WTC11 (cell line): ENCODE measurements at regions not wholly inside any gene's neighbourhood (a gene's known extent, or its start where the extent isn't known, plus 50 kb on each side); places are given as distances from the start of the nearest gene placed in this dataset.

ENCODE experiments used
- ATAC-seq: fragments of 200-7000 bp; cut with Tn5 transposase; 2 replicates; pipeline ENCODE4 v1.10.0; 2021; ENCODE audit warnings: mild to moderate bottlenecking, moderate library complexity
- CTCF ChIA-PET: fragments of 300-600 bp; sonication (Branson Sonifier 250); formaldehyde crosslinking; loops from one replicate; lab custom pipeline; 2021; ENCODE audit warnings: antibody characterized with exemption; lab: Charles Lee
- POLR2A ChIA-PET: fragments of 350-600 bp; sonication (Branson Sonifier 250); formaldehyde crosslinking; loops from one replicate; lab custom pipeline; 2021; ENCODE audit warnings: antibody characterized with exemption; lab: Charles Lee
- DNase-seq: peaks from one replicate; pipeline ENCODE4 v3.0.0; 2021; ENCODE audit warnings: low spot score
- H3K27ac Mint-ChIP-seq: 2 replicates; pipeline ENCODE4 v1.8.0; 2021; ENCODE audit warnings: mixed read lengths
- H3K27me3 Mint-ChIP-seq: 2 replicates; pipeline ENCODE4 v1.8.0; 2021; ENCODE audit warnings: low read depth, mild to moderate bottlenecking, moderate library complexity, mixed read lengths
- H3K36me3 Mint-ChIP-seq: 2 replicates; pipeline ENCODE4 v1.8.0; 2021; ENCODE audit warnings: mixed read lengths
- H3K4me1 Mint-ChIP-seq: 2 replicates; pipeline ENCODE4 v1.8.0; 2022; ENCODE audit warnings: mixed read lengths
- H3K4me3 Mint-ChIP-seq: 2 replicates; pipeline ENCODE4 v1.8.0; 2021; ENCODE audit warnings: mild to moderate bottlenecking, moderate library complexity, mixed read lengths
- H3K9me3 Mint-ChIP-seq: 2 replicates; pipeline ENCODE4 v1.8.0; 2021; ENCODE audit warnings: mixed read lengths
- ELF4 ChIP-seq: sonication (generic); formaldehyde crosslinking; IDR thresholded peaks from 2 replicates; pipeline ENCODE4 v1.8.1; 2022; ENCODE audit warnings: low read depth, mild to moderate bottlenecking, moderate library complexity, missing genetic modification reagents
- ESRRA ChIP-seq: sonication (generic); formaldehyde crosslinking; IDR thresholded peaks from 2 replicates; pipeline ENCODE4 v1.8.1; 2022; ENCODE audit warnings: mild to moderate bottlenecking, missing genetic modification reagents, borderline replicate concordance
- FOXK1 ChIP-seq: sonication (generic); formaldehyde crosslinking; IDR thresholded peaks from 2 replicates; pipeline ENCODE4 v1.8.0; 2022; ENCODE audit warnings: mild to moderate bottlenecking, moderate library complexity, missing genetic modification reagents
- JUN ChIP-seq: sonication (generic); formaldehyde crosslinking; IDR thresholded peaks from 2 replicates; pipeline ENCODE4 v1.8.0; 2023; ENCODE audit warnings: mild to moderate bottlenecking, missing genetic modification reagents
- KAT7 ChIP-seq: sonication (generic); formaldehyde crosslinking; IDR thresholded peaks from 2 replicates; pipeline ENCODE4 v1.8.1; 2023; ENCODE audit warnings: missing genetic modification reagents, mild to moderate bottlenecking, borderline replicate concordance
- MLX ChIP-seq: sonication (generic); formaldehyde crosslinking; IDR thresholded peaks from 2 replicates; pipeline ENCODE4 v1.8.1; 2023; ENCODE audit warnings: mild to moderate bottlenecking, missing genetic modification reagents, moderate library complexity
- MYBL2 ChIP-seq: sonication (generic); formaldehyde crosslinking; IDR thresholded peaks from 2 replicates; pipeline ENCODE4 v1.8.1; 2023; ENCODE audit warnings: mild to moderate bottlenecking, moderate library complexity, missing genetic modification reagents
- NFATC4 ChIP-seq: fragments of 250-450 bp; sonication (Bioruptor Pico); IDR thresholded peaks from 2 replicates; pipeline ENCODE4 v1.9.0; 2021; ENCODE audit warnings: mild to moderate bottlenecking
- NR1H2 ChIP-seq: sonication (generic); formaldehyde crosslinking; IDR thresholded peaks from 2 replicates; pipeline ENCODE4 v1.9.0; 2021; ENCODE audit warnings: mild to moderate bottlenecking, moderate library complexity, missing genetic modification reagents
- SMAD4 ChIP-seq: sonication (generic); formaldehyde crosslinking; IDR thresholded peaks from 2 replicates; pipeline ENCODE4 v1.8.0; 2022; ENCODE audit warnings: mild to moderate bottlenecking, missing genetic modification reagents
- SOX15 ChIP-seq: fragments of 250-450 bp; sonication (Bioruptor Pico); IDR thresholded peaks from 2 replicates; pipeline ENCODE4 v1.9.0; 2021; ENCODE audit warnings: mild to moderate bottlenecking
- TEAD1 ChIP-seq: sonication (generic); formaldehyde crosslinking; IDR thresholded peaks from 2 replicates; pipeline ENCODE4 v1.8.0; 2022; ENCODE audit warnings: mild to moderate bottlenecking, missing genetic modification reagents
- TP53 ChIP-seq: sonication (generic); formaldehyde crosslinking; IDR thresholded peaks from 2 replicates; pipeline ENCODE4 v1.8.1; 2023; ENCODE audit warnings: mild to moderate bottlenecking, missing genetic modification reagents
- ZNF232 ChIP-seq: sonication (generic); formaldehyde crosslinking; IDR thresholded peaks from 2 replicates; pipeline ENCODE4 v1.8.0; 2022; ENCODE audit warnings: mild to moderate bottlenecking, missing genetic modification reagents
- ZNF317 ChIP-seq: sonication (generic); formaldehyde crosslinking; IDR thresholded peaks from 2 replicates; pipeline ENCODE4 v1.8.1; 2023; ENCODE audit warnings: low read depth, mild to moderate bottlenecking, moderate library complexity, missing genetic modification reagents, borderline replicate concordance
- ZNF396 ChIP-seq: fragments of 250-450 bp; sonication (Bioruptor Pico); IDR thresholded peaks from 2 replicates; pipeline ENCODE4 v1.8.0; 2021; ENCODE audit warnings: mild to moderate bottlenecking, moderate library complexity, borderline replicate concordance
- ZNF425 ChIP-seq: fragments of 250-450 bp; sonication (Bioruptor Pico); conservative IDR thresholded peaks from 2 replicates; pipeline ENCODE4 v1.9.0; 2021; ENCODE audit warnings: mild to moderate bottlenecking
- ZSCAN18 ChIP-seq: fragments of 250-450 bp; sonication (Bioruptor Pico); IDR thresholded peaks from 2 replicates; pipeline ENCODE4 v2.1.2; 2022; ENCODE audit warnings: mild to moderate bottlenecking, moderate library complexity
- TF ChIP-seq, protein P1 (sequence below): fragments of 250-450 bp; sonication (Bioruptor Pico); IDR thresholded peaks from 2 replicates; pipeline ENCODE4 v1.9.0; 2021; ENCODE audit warnings: moderate library complexity, mild to moderate bottlenecking, inconsistent platforms, borderline replicate concordance
- TF ChIP-seq, protein P2 (sequence below): fragments of 250-450 bp; sonication (Bioruptor Pico); IDR thresholded peaks from 2 replicates; pipeline ENCODE4 v1.9.0; 2021; ENCODE audit warnings: mild to moderate bottlenecking
- TF ChIP-seq, protein P3 (sequence below): sonication (generic); formaldehyde crosslinking; IDR thresholded peaks from 2 replicates; pipeline ENCODE4 v1.8.1; 2022; ENCODE audit warnings: missing genetic modification reagents, borderline replicate concordance

DNA sequence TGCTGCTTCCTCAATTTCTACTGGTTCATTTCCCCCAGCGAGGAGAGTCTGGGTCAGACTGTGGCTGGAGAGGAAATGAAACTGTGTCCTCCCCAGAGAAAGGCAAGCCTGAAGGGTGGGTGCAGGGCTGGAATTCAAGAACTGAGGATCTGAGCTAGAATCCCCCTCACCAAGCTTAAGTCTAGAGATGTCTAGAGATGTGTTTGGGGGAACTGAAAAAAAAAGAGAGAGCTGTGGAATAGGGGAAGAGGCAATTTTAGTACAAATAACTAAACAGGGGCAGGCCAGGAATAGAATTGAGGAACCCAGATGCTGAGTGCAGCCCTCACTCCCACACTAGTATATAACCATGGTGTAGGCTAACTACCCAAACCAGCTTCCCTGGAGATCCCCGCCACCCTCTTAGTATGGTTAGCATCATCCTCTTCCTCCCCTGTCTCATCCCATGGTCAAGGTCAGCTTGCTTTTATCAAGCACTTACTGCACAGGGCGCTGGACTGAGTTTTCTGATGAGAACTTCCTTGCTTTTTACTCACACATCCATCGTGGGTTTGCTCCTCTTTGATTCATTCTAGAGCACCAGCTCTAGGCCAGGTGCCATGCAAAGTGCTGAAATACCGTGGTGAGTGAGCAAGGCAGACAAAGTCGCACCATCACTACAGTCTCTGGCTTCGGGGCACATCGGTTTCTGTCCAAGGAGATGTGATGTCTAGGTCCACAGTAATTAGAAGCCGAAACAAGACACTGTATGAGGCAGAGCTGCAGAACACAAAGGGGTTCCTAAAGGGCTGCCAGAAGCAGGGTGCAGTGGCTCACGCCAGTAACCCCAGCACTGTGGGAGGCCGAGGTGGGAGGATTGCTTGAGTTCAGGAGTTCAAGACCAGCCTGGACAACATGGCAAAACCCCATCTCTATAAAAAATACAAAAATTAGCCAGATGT, 112.9 kb upstream of the IPO9 start (continued):
- TF ChIP-seq SMAD4: no peak
- TF ChIP-seq, protein P1, sequence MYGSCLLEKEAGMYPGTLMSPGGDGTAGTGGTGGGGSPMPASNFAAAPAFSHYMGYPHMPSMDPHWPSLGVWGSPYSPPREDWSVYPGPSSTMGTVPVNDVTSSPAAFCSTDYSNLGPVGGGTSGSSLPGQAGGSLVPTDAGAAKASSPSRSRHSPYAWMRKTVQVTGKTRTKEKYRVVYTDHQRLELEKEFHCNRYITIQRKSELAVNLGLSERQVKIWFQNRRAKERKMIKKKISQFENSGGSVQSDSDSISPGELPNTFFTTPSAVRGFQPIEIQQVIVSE: no peak
- TF ChIP-seq ZNF425 (CRISPR knock-in tag): no peak
- no peak for TF ChIP-seq MYBL2 (CRISPR knock-in tag)

GRCh38 chr1:201716742-201717135, 112.2 kb upstream of the IPO9 start:
- CTCF ChIA-PET: interaction anchor here (1.0 to 15.4 kb wide), 2 partner anchors 8 to 75 kb away, joined by 5 to 378 read pairs; no protein-coding TSS in a partner anchor
- H3K27me3 Mint-ChIP-seq: no peaks in the 10 kb centered on the region
- no peak for DNase-seq
- TF ChIP-seq FOXK1 (CRISPR knock-in tag): no peak
- TF ChIP-seq ELF4 (CRISPR knock-in tag): no peak
- TF ChIP-seq SOX15 (CRISPR knock-in tag): no peak
- no peak for TF ChIP-seq NR1H2 (CRISPR knock-in tag)
- TF ChIP-seq ZSCAN18 (CRISPR knock-in tag): no peak
- TF ChIP-seq TEAD1: no peak
- TF ChIP-seq ESRRA (CRISPR knock-in tag): no peak
- TF ChIP-seq, all 79 proteins: peak for 0
- no peaks in the 10 kb centered on the region for H3K9me3 Mint-ChIP-seq
- no peak overlapping the region for H3K27ac Mint-ChIP-seq
- no peak for ATAC-seq
- no peak overlapping the region for H3K4me3 Mint-ChIP-seq
- H3K36me3 Mint-ChIP-seq: peaks cover 8% of the 10 kb centered on the region
- POLR2A ChIA-PET: no interaction called here
- peaks cover 28% of the 10 kb centered on the region for H3K4me1 Mint-ChIP-seq

DNA sequence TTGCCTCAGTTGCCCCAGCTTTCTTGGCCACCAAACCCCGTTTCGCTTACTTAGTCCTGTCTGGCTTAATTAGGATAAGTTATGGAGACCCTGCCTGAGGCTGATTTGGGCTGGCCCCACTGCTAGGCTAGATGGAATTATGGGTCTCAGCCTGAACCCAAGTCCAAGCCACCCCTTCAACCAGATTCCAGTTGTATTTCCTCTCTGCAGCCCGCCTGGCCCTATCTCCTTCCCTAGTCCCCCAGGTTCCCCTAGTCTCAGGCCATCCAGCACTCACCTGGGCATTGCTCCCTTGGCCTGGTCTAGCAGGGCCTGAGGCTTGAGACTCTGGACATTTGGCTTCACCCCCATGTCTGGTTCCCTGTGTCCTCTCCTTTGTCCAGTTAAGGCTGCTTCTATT, 111.7 kb upstream of the IPO9 start:
- Mint-ChIP-seq H3K4me1 (peaks cover 29% of the 10 kb centered on the region), H3K36me3 (peaks cover 8% of the 10 kb centered on the region), H3K4me3 (no peak overlapping the region), H3K9me3 (no peaks in the 10 kb centered on the region), H3K27ac (no peak overlapping the region), H3K27me3 (no peaks in the 10 kb centered on the region)
- DNase-seq (no peak), ATAC-seq (no peak)
- POLR2A ChIA-PET: no interaction called here
- CTCF ChIA-PET: interaction anchor here (0.7 to 15.4 kb wide), 3 partner anchors 8 to 76 kb away, joined by 3 to 378 read pairs (median 45); no protein-coding TSS in a partner anchor
- TF ChIP-seq ZNF396 (CRISPR knock-in tag) (no peak), FOXK1 (CRISPR knock-in tag) (no peak), ZNF232 (CRISPR knock-in tag) (no peak), ZNF317 (CRISPR knock-in tag) (no peak), MLX (CRISPR knock-in tag) (no peak), NFATC4 (CRISPR knock-in tag) (no peak), JUN (CRISPR knock-in tag) (no peak), ZSCAN18 (CRISPR knock-in tag) (no peak), TEAD1 (no peak), TP53 (no peak), KAT7 (CRISPR knock-in tag) (no peak)
- TF ChIP-seq, protein P2, sequence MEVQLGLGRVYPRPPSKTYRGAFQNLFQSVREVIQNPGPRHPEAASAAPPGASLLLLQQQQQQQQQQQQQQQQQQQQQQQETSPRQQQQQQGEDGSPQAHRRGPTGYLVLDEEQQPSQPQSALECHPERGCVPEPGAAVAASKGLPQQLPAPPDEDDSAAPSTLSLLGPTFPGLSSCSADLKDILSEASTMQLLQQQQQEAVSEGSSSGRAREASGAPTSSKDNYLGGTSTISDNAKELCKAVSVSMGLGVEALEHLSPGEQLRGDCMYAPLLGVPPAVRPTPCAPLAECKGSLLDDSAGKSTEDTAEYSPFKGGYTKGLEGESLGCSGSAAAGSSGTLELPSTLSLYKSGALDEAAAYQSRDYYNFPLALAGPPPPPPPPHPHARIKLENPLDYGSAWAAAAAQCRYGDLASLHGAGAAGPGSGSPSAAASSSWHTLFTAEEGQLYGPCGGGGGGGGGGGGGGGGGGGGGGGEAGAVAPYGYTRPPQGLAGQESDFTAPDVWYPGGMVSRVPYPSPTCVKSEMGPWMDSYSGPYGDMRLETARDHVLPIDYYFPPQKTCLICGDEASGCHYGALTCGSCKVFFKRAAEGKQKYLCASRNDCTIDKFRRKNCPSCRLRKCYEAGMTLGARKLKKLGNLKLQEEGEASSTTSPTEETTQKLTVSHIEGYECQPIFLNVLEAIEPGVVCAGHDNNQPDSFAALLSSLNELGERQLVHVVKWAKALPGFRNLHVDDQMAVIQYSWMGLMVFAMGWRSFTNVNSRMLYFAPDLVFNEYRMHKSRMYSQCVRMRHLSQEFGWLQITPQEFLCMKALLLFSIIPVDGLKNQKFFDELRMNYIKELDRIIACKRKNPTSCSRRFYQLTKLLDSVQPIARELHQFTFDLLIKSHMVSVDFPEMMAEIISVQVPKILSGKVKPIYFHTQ (CRISPR knock-in tag): no peak
- TF ChIP-seq, protein P3, sequence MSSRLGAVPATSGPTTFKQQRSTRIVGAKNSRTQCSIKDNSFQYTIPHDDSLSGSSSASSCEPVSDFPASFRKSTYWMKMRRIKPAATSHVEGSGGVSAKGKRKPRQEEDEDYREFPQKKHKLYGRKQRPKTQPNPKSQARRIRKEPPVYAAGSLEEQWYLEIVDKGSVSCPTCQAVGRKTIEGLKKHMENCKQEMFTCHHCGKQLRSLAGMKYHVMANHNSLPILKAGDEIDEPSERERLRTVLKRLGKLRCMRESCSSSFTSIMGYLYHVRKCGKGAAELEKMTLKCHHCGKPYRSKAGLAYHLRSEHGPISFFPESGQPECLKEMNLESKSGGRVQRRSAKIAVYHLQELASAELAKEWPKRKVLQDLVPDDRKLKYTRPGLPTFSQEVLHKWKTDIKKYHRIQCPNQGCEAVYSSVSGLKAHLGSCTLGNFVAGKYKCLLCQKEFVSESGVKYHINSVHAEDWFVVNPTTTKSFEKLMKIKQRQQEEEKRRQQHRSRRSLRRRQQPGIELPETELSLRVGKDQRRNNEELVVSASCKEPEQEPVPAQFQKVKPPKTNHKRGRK (CRISPR knock-in tag): no peak
